Fibroblast of lung (primary cell): ENCODE measurements at regions not wholly inside any gene's neighbourhood (a gene's known extent, or its start where the extent isn't known, plus 50 kb on each side); places are given as distances from the start of the nearest gene placed in this dataset.

Source experiments
- DNase-seq, 2 donors: peaks; one replicate each; pipeline versions ENCODE4 v3.0.0 to v3.0.0-alpha.2; 2010; ENCODE audit warnings: low read depth in 2 of 2
- H2AFZ ChIP-seq: 2 replicates; pipeline ENCODE4 v1.5.1; 2012; ENCODE audit warnings: low read length, control low read depth, inconsistent platforms
- H3K27ac ChIP-seq: 2 replicates; pipeline ENCODE4 v1.5.1; 2011; ENCODE audit warnings: low read length, control low read depth; ENCODE audit not compliant: insufficient read depth
- H3K27me3 ChIP-seq: 2 replicates; pipeline ENCODE4 v1.5.1; 2011; ENCODE audit warnings: mild to moderate bottlenecking, low read length; ENCODE audit not compliant: control insufficient read depth, insufficient read depth
- H3K36me3 ChIP-seq: 2 replicates; pipeline ENCODE4 v1.5.1; 2011; ENCODE audit warnings: low read length; ENCODE audit not compliant: control insufficient read depth, insufficient read depth
- H3K4me1 ChIP-seq: 2 replicates; pipeline ENCODE4 v1.5.1; 2011; ENCODE audit warnings: low read length; ENCODE audit not compliant: control insufficient read depth, insufficient read depth; ENCODE audit errors: extremely low read depth
- H3K4me2 ChIP-seq: 2 replicates; pipeline ENCODE4 v1.5.1; 2011; ENCODE audit warnings: low read length, control low read depth; ENCODE audit not compliant: insufficient read depth; ENCODE audit errors: extremely low read depth
- H3K4me3 ChIP-seq, 4 experiments: fragments of 200-600 bp in 1 of 4; sonication (generic) in 1 of 4; replicated peaks in 1 of 4; 2 replicates each; pipeline ENCODE4 v1.5.1; 2011 to 2016; ENCODE audit warnings: low read length in 4 of 4, low read depth in 3 of 4, mild to moderate bottlenecking in 3 of 4, control low read depth in 2 of 4, inconsistent platforms in 1 of 4, mixed read lengths in 1 of 4; ENCODE audit not compliant: insufficient read depth in 1 of 4; ENCODE audit errors: control extremely low read depth in 1 of 4
- H3K79me2 ChIP-seq: 2 replicates; pipeline ENCODE4 v1.5.1; 2012; ENCODE audit warnings: mild to moderate bottlenecking, low read length, inconsistent platforms; ENCODE audit not compliant: control insufficient read depth, insufficient read depth
- H3K9ac ChIP-seq: 2 replicates; pipeline ENCODE4 v1.5.1; 2011; ENCODE audit warnings: mild to moderate bottlenecking, low read length, control low read depth; ENCODE audit not compliant: insufficient read depth
- H3K9me3 ChIP-seq: 2 replicates; pipeline ENCODE4 v1.5.1; 2012; ENCODE audit warnings: low read depth, low read length; ENCODE audit not compliant: control insufficient read depth, insufficient read depth
- H4K20me1 ChIP-seq: 2 replicates; pipeline ENCODE4 v1.5.1; 2011; ENCODE audit warnings: low read length; ENCODE audit not compliant: control insufficient read depth, insufficient read depth; ENCODE audit errors: extremely low read depth
- CTCF ChIP-seq, 2 donors: IDR thresholded peaks in 1 of 2; conservative IDR thresholded peaks in 1 of 2; 1 replicate in 1 of 2; 2 replicates in 1 of 2; pipeline ENCODE4 v1.5.1; 2011 to 2012; ENCODE audit warnings: low read length in 2 of 2, control low read depth in 1 of 2, inconsistent platforms in 1 of 2, low read depth in 1 of 2, mild to moderate bottlenecking in 1 of 2
- EZH2 ChIP-seq: IDR thresholded peaks from 2 replicates; pipeline ENCODE4 v1.5.1; 2012; ENCODE audit warnings: low read length, control low read depth, mild to moderate bottlenecking; ENCODE audit errors: missing control alignments

GRCh38 chr21:25425156-25425555 lies 182.1 kb downstream of the MRPL39 start:
- Histone ChIP-seq H3K79me2 (no peaks in the 10 kb centered on the region), H3K4me3 (no peak overlapping the region), H2AFZ (no peak overlapping the region), H3K9ac (no peak overlapping the region), H3K27ac (no peak overlapping the region), H3K4me1 (no peaks in the 10 kb centered on the region), H3K9me3 (no peaks in the 10 kb centered on the region), H3K36me3 (no peaks in the 10 kb centered on the region), H4K20me1 (no peaks in the 10 kb centered on the region), H3K27me3 (no peaks in the 10 kb centered on the region), H3K4me2 (no peak overlapping the region)
- TF ChIP-seq CTCF (conservative IDR thresholded peaks at IDR 0.05 in 1 of 2, IDR thresholded peaks at IDR 0.05 in 1 of 2; ENCODE audit: low read depth in 1 of 2, low read length in 2 of 2) (no peak), EZH2 (no peak)
- DNase-seq, result no peak

GRCh38 chr21:25424634-25425033 lies 182.6 kb downstream of the MRPL39 start:
- no peak overlapping the region for H3K4me2 ChIP-seq
- no peaks in the 10 kb centered on the region for H4K20me1 ChIP-seq
- no peaks in the 10 kb centered on the region for H3K4me1 ChIP-seq
- DNase-seq, result no peak
- no peaks in the 10 kb centered on the region for H3K79me2 ChIP-seq
- no peak overlapping the region for H3K9ac ChIP-seq
- no peak overlapping the region for H2AFZ ChIP-seq
- TF ChIP-seq CTCF (conservative IDR thresholded peaks at IDR 0.05 in 1 of 2, IDR thresholded peaks at IDR 0.05 in 1 of 2; ENCODE audit: low read depth in 1 of 2, low read length in 2 of 2), result no peak
- no peak for TF ChIP-seq EZH2
- H3K9me3 ChIP-seq, result no peaks in the 10 kb centered on the region
- H3K36me3 ChIP-seq, result no peaks in the 10 kb centered on the region
- no peak overlapping the region for H3K4me3 ChIP-seq
- no peak overlapping the region for H3K27ac ChIP-seq
- H3K27me3 ChIP-seq, result no peaks in the 10 kb centered on the region

- H3K4me2 ChIP-seq, result no peak overlapping the region
- H4K20me1 ChIP-seq, result no peaks in the 10 kb centered on the region
- no peaks in the 10 kb centered on the region for H3K79me2 ChIP-seq
- no peaks in the 10 kb centered on the region for H3K36me3 ChIP-seq
- no peaks in the 10 kb centered on the region for H3K4me1 ChIP-seq
- no peak overlapping the region for H3K9ac ChIP-seq
- no peaks in the 10 kb centered on the region for H3K27me3 ChIP-seq
- H3K9me3 ChIP-seq, result no peaks in the 10 kb centered on the region
- no peak overlapping the region for H3K27ac ChIP-seq
- no peak overlapping the region for H3K4me3 ChIP-seq
- DNase-seq, result no peak
- H2AFZ ChIP-seq, result no peak overlapping the region
- TF ChIP-seq EZH2, result no peak
- TF ChIP-seq CTCF (conservative IDR thresholded peaks at IDR 0.05 in 1 of 2, IDR thresholded peaks at IDR 0.05 in 1 of 2; ENCODE audit: low read depth in 1 of 2, low read length in 2 of 2), result no peak
These were observed 183.2 kb downstream of the MRPL39 start for GRCh38 chr21:25424048-25424447.
